ENCODE measurements at regions not wholly inside any gene's neighbourhood (a gene's known extent, or its start where the extent isn't known, plus 50 kb on each side); places are given as distances from the start of the nearest gene placed in this dataset.

GRCh38 chr6:169993861-169994481 lies 242.5 kb downstream of the ERMARD start:
- Histone ChIP-seq H3K9ac (ENCODE audit: insufficient read depth in 1 of 2, low read length in 2 of 2) (no peak overlapping the region), H3K27ac (ENCODE audit: low read depth in 1 of 2, low read length in 1 of 2) (no peak overlapping the region), H3K4me1 (ENCODE audit: control insufficient read depth in 5 of 5, insufficient read depth in 5 of 5, low read length in 5 of 5) (peaks cover 0 to 5% (median 0%) of the 10 kb centered on the region in 5 donors), H3K4me3 (no peak overlapping the region), H3K9me3 (ENCODE audit: control insufficient read depth in 4 of 4, insufficient read depth in 3 of 4, low read length in 3 of 4) (peaks cover 0 to 2% (median 0%) of the 10 kb centered on the region in 4 donors), H3K36me3 (ENCODE audit: control insufficient read depth in 4 of 4, insufficient read depth in 4 of 4, low read length in 4 of 4) (no peaks in the 10 kb centered on the region), H3K27me3 (ENCODE audit: control insufficient read depth in 3 of 3, insufficient read depth in 3 of 3, low read length in 2 of 3) (peaks cover 0 to 52% (median 5%) of the 10 kb centered on the region in 3 donors)
- DNase-seq (no peak), ATAC-seq (ENCODE audit: insufficient read depth, low FRiP score) (no peak)
- TF ChIP-seq, protein P1, sequence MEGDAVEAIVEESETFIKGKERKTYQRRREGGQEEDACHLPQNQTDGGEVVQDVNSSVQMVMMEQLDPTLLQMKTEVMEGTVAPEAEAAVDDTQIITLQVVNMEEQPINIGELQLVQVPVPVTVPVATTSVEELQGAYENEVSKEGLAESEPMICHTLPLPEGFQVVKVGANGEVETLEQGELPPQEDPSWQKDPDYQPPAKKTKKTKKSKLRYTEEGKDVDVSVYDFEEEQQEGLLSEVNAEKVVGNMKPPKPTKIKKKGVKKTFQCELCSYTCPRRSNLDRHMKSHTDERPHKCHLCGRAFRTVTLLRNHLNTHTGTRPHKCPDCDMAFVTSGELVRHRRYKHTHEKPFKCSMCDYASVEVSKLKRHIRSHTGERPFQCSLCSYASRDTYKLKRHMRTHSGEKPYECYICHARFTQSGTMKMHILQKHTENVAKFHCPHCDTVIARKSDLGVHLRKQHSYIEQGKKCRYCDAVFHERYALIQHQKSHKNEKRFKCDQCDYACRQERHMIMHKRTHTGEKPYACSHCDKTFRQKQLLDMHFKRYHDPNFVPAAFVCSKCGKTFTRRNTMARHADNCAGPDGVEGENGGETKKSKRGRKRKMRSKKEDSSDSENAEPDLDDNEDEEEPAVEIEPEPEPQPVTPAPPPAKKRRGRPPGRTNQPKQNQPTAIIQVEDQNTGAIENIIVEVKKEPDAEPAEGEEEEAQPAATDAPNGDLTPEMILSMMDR (IDR thresholded peaks at IDR 0.05; ENCODE audit: control extremely low read depth, extremely low read depth), result no peak
- WGBS, 2 donors, result 92 to 95% methylated on average over 16 of the region's 16 CpGs

- Histone ChIP-seq H3K4me3 (no peak overlapping the region), H3K4me1 (ENCODE audit: control insufficient read depth in 5 of 5, insufficient read depth in 5 of 5, low read length in 5 of 5) (peaks cover 0 to 5% (median 0%) of the 10 kb centered on the region in 5 donors), H3K27me3 (ENCODE audit: control insufficient read depth in 3 of 3, insufficient read depth in 3 of 3, low read length in 2 of 3) (peaks cover 0 to 40% (median 4%) of the 10 kb centered on the region in 3 donors), H3K9ac (ENCODE audit: insufficient read depth in 1 of 2, low read length in 2 of 2) (no peak overlapping the region), H3K36me3 (ENCODE audit: control insufficient read depth in 4 of 4, insufficient read depth in 4 of 4, low read length in 4 of 4) (no peaks in the 10 kb centered on the region), H3K9me3 (ENCODE audit: control insufficient read depth in 4 of 4, insufficient read depth in 3 of 4, low read length in 3 of 4) (peaks cover 0 to 2% (median 0%) of the 10 kb centered on the region in 4 donors), H3K27ac (ENCODE audit: low read depth in 1 of 2, low read length in 1 of 2) (no peak overlapping the region)
- no peak for ATAC-seq (ENCODE audit: insufficient read depth, low FRiP score)
- TF ChIP-seq, protein P1 (IDR thresholded peaks at IDR 0.05; ENCODE audit: control extremely low read depth, extremely low read depth), result no peak
- no peak for DNase-seq
- 95 to 96% methylated on average over 8 of the region's 8 CpGs for WGBS, 2 donors
Measured at GRCh38 chr6:169991913-169992312, 240.5 kb downstream of the ERMARD start.

DNA sequence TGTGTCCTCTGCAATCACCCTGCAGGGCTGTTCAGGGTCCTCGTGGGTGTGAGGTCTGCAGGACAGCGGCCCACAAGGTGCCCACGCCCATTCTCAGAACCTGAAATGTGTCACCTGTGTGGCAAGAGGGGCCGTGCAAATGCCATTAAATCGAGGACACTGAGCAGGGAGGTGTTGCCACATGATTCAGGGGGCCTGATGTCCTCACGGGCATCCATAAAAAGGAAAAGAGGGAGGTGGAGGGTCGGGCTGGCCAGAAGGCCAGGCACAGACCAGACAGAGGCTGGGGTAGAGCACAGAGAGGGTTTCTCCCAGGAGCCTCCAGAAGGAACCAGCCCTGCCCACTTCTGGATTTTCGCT lies 239.6 kb downstream of the ERMARD start:
- no peak overlapping the region for H3K27ac ChIP-seq (ENCODE audit: low read depth in 1 of 2, low read length in 1 of 2)
- H3K27me3 ChIP-seq (ENCODE audit: control insufficient read depth in 3 of 3, insufficient read depth in 3 of 3, low read length in 2 of 3), result peaks cover 0 to 33% (median 0%) of the 10 kb centered on the region in 3 donors
- peak in 1 of 3 donors; percentile 11 for DNase-seq

More for the DNA sequence above, 239.6 kb downstream of the ERMARD start:
- Histone ChIP-seq H3K9me3 (ENCODE audit: control insufficient read depth in 4 of 4, insufficient read depth in 3 of 4, low read length in 3 of 4) (no peaks in the 10 kb centered on the region), H3K4me1 (ENCODE audit: control insufficient read depth in 5 of 5, insufficient read depth in 5 of 5, low read length in 5 of 5) (peaks cover 0 to 5% (median 0%) of the 10 kb centered on the region in 5 donors), H3K36me3 (ENCODE audit: control insufficient read depth in 4 of 4, insufficient read depth in 4 of 4, low read length in 4 of 4) (no peaks in the 10 kb centered on the region), H3K4me3 (no peak overlapping the region), H3K9ac (ENCODE audit: insufficient read depth in 1 of 2, low read length in 2 of 2) (no peak overlapping the region)
- ATAC-seq (ENCODE audit: insufficient read depth, low FRiP score), result no peak
- TF ChIP-seq, protein P1 (IDR thresholded peaks at IDR 0.05; ENCODE audit: control extremely low read depth, extremely low read depth), result no peak
- 86% methylated on average over 8 of the region's 8 CpGs for WGBS, 2 donors

Data from lung (tissue), 11 donors.